Astrocyte of the hippocampus (primary cell): ENCODE measurements at regions not wholly inside any gene's neighbourhood (a gene's known extent, or its start where the extent isn't known, plus 50 kb on each side); places are given as distances from the start of the nearest gene placed in this dataset.

Experiments
- DNase-seq: peaks from one replicate; pipeline ENCODE4 v3.0.0; 2011; ENCODE audit warnings: low read depth, low spot score

DNA sequence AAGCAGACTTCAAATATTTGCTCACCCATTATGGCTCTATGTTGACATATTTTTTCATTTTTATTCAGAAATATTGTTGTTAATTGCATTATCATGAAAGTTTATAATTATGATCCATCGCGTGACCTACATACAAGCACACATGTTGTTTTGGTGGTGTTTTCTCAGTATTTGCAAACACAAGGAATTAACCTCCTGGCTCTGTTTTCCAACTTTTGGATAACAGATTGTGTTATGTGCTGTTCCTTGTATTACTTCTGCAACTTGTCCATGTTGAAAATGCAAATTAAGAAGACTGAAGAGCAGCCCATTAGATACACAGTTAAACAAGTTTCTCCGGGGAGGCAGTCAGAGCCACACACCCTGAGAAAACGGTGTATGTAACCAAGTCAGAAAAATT lies 201.2 kb downstream of the SEC23A start:
- no peak for DNase-seq

DNA sequence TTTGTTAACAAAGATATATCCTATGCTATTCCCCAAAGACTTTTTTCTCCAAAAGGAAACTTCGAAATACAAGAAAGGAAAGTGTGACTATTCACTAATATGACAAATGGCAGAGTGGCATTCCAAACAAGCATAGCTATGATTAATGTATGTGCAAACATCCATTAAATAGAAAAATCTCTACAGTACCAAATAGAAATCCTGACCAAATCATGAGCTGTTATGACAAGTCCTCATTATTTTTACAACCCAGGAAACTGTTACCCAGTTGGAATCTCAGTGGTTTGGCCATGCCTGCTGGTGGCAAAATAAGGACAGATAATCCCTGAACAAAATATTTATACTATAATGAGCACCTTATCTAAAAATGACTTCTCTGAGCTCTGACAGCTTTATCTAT lies 202.1 kb downstream of the SEC23A start:
- DNase-seq, result no peak

DNA sequence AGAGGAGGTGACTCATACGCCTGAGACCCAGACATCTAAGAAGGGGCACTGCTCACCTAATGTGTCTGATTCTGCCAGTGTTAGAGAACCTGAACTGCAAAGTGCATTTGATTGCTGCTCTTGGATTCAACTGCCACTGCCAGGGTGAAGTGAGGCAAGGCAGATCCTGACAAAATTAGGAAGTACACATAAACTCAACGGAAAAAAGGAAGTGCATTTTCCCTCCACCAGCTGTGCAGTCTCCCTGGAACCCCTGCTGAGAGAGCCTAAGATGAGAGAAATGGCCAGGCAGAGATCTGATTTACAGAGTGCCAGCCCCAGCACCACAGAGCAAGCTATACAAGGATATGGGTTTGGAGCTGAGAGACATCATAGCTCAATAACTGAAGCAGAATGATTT lies 215.3 kb downstream of the SEC23A start:
- DNase-seq, result no peak

DNA sequence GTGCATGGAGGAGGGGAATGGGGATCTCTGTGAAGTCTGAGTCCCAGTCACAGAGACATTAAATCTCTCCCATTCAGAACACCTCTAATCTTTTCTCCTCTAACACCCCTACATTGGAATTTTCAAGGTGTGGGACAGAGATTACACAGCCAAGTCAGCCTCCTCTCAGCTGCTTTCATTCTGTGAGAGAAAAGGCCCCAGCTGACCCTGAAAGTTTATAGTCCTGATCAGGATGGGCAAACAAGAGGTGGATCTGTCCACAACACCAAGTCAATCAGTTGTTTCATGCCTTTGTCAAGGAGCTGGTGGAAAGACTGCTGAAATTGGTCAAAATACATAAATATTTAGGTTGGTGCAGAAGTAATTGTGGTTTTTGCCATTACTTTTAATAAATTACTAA lies 218.9 kb downstream of the SEC23A start:
- DNase-seq, result no peak

DNA sequence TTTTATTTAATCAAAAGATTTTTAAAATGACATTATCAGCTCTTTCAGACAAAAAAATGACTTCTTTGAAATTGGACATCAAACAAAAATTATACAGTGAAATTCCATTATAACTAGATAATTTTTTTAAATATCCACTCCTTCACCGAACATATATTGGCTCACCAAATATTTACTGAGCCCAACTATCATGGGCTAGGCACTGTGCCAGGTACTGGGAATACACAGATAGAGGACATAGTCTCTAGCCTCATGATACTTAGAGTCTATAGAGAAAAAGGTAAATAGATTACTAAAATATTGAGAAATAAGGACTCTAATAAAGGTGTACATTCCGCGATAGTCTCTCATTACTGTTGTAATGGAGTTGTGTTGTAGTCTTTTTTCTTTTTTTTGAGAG lies 219.9 kb downstream of the SEC23A start:
- DNase-seq, result no peak

DNA sequence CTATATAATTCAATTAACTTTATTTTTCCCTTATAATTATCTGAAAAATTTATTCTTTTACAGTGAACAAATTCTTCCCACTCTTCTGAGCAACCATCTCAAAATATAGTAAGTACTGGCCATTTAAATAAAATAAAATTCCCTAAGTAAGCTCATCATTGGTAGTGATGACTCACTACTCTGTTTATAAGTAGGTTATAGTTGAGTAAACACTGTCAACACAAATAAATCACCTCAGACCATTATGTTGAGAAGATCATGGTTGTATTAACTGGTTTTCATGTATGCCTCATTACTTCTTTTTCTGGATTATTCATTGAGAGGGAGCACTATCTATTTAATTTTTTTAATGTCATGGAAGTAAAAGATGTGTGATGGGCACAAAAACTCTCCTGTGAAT lies 220.5 kb downstream of the SEC23A start:
- DNase-seq, result no peak

DNA sequence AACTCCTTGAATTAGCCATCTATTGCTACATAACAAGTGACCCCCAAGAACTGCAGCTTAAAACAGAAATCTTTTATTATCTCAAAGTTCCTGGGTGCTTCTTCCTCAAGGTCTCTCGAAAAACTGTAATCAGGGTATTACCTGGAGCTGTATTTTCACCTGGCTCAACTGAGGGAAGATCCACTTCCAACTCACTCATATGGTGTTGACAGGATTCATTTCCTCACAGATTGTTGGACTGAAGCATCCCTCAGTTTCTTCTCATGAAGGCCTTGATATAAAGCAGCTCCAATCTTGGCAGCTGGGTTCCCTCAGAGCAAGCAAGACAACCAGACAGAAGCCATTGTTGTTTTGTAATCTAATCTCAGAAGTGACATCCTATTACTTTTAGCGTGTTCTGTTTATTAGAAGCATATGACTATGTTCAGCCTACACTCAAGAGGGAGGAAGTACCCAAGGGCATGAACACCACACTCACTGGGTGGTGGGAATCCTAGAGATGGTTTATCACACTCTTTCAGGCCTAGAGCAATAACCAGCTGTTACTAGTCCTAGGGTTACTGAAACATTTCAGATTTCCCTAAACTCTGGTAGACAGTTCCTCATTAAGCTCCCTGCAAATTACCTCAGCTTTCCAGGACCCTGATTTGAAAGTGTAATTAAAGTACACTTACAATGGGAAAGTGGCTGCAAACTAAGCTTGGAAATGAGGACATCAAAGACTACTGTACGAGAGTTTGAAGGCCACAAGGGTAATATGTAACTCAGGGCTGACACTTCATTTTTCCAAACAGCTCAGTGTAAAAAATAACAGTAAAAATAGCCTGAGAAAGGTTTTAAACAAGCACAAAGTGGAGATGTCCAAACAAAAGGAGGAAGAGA lies 222.2 kb downstream of the SEC23A start:
- DNase-seq, result no peak

DNA sequence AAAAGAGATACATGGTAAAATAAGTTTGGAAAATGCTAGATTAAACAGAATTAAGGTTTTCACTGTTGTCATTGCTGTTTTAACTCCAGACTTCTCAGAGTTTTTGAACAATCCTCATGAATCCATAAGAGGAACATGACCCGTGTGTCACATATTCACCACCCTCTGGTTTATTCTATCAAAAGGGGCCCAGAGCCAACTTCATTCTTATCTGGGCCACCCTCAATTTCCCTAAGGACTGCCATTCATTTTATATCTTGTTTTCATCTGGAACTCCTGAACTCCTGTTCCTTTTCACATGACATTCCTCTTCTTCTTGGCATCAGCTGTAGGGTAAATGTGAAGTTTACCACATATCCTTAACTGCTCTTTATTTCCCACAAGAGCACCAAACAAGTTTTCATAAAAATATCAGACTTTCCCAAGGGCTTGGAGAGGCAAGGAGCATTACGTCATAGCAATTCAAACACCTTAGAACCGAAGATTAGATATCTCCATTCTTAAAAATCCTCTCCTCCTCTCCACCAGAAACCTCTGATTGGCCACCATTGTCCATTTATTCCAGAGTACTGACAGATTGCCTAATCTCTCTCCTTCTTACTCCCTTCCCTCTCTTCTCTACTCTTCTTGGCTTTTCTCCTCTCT lies 225.2 kb downstream of the SEC23A start:
- DNase-seq, result no peak

DNA sequence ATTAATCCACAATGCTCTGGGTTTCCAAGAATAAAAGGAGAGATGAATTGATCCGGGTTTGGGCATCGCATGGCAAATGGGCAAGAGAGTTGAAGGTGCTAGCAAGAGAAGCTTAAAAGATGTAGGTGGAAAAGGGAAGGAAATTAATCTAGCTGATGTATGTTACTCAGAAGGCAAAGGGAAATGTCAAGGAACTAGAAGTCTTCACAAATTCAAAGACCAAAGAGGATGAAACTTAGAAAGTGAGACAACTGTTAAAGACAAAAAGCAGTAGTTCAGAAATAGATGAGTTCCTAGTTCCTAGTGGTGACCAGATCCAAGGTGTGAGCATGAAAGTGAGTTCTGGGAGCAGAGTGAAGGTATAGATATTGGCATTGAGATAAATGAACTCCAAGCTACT lies 228.3 kb downstream of the SEC23A start:
- no peak for DNase-seq

DNA sequence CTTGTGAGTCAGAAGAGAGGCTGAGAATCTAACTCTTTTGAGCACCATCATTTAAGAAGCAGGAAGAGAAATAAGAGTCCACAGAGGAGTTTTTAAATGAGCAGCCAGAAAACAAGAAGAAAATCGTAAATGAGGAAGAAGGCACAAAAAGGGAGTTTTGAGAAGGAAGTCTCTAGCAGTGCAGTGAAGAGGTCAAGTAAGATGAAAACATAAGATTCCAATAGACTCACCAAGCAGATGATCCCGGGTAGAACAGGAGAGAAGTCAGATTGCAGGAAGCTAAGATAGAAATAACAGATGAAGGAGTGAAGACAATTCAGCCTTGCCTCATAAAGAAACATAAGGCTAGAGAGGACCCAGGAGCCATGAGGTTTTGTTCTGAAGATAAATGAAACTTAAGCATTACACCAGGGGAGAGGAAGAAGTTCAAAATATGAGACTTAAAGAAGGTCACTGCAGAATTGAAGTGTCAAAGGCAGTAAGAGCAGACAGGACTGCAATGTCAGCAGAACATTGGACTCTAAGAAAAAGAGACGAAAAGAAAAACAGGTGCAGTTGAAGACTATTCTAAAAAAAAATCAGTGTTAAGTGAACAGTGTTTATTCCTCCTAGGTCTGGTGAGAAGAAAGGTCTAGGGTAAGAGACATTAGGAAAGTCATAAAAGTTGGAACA lies 229.0 kb downstream of the SEC23A start:
- no peak for DNase-seq

DNA sequence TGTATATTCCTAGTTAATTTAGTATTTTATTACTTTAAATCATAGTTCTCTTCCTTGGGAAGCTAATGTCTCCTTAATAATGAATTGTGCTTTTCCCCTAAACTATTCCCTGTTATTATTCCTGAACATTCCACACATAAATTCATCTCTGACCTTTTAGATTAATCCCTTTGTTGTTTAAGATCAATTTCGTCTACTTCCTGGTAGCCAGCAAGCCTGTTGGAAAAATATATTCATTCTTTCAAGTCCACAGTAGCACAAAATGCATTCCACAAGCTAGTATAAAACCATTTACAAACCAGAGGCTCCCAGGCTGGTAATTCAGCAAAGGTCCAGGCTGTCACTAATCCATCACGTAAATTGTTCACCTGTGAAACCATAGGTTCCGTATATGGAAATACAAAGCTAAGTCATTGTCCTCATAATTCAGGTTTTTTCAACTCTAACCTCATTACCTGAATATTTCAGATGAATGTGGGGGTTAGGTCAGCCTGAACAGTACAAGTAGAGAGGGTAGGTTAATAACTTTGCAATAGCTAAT lies 232.7 kb downstream of the SEC23A start:
- DNase-seq, result peak; percentile 10

DNA sequence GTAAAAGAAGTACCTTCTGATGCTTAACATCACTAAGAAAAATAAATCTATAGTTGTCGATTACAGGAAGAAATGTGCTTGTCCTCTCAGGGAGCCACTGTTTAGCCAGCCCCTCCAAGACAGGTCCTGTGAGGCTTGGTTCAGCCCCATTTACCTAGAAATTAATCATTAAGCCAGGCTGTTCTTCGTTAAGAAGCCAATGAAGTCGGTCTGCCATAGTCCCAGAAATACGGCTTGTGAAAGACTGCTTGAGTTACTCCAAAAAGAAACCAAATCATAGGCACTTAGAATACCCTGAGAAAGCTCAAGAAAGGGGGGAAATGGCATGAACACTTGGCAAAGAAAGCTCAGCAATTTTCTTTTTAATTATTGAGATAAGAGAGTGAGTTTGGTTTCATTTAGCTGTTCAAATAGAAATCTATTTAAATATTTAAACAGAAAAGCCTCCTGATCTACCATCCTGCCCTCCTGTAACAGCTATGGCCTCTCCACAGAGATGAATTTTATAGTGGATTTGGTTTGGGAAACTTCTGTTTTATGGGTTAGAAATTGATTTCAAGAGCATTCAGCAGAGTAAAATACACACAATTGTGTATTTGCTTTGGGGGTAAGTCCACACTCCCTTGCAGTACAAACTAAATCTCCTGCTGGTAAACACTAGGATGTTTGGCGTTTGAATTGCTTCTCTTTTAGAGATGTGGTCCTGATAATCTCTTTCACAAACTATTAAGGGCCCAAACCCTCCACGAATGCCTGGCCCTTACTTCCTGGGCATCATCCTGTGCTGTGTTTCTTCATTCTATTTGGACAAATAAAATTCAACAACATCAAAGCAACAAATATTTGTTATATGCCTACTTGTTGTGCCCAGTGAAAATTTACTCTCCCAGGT lies 234.4 kb downstream of the SEC23A start:
- DNase-seq, result no peak

DNA sequence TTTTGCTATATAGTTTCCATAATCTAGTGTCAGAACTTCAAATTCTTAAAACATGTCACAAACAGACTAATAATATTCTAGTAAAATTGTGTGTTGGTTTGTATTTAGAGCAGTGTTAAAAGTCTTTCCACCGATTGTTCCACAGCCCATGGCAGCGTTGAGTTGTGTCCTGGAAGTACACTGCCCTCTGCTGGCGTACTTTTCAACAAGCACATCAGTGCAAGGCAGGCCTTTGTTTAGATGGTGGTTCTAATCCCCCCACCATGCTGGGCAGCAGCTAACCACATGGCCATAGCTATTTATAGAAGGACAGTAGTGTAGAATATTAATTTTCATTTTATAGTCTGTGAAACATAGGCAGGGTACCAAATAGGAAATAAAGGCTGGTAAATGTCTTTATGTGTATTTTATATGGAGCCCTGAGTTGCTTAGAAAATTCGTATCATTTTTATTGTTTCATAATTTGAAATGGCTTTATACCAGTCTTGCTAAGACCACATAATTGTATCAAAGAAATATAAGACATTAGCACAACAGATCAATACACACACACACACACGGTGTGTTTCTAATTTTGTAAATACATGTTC lies 235.4 kb downstream of the SEC23A start:
- peak; percentile 90 for DNase-seq

DNA sequence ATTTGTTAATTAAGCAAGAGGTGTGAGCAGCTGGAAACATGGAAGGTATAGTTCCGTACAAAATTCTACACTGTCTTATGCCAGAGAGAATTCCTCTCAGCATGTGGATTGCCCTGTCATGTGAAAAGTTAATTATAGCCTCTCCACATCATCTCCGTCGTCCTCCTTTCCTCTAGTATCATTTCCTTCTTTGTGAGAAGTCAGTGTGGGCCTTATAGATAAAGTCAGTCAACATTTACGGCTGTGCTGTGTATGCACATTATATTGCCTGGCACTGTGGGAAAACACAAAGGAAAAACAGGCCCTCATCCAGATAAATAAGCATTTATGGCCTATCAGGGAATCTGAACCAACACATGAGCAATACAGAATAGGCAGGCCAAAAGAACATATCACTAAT lies 236.6 kb downstream of the SEC23A start:
- no peak for DNase-seq

DNA sequence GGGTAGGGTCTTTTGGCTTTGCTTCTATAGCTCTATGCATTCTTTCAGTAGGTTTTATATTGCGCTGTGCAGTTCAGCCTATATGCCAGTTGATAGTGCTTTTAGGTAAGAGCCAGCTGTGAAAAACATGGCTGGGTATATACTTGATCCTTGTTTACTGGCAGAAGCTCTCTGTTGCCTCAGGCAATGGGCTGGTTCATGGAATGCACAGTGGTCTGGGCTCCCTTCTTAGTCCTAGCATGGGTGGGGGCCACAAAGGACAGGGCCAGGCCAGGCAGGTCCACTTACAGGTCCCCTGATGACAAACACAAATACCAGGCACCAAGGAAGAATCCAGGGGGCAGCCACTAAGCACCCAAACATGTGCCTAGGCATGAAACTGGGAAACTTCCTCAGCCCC lies 240.7 kb downstream of the SEC23A start:
- no peak for DNase-seq

DNA sequence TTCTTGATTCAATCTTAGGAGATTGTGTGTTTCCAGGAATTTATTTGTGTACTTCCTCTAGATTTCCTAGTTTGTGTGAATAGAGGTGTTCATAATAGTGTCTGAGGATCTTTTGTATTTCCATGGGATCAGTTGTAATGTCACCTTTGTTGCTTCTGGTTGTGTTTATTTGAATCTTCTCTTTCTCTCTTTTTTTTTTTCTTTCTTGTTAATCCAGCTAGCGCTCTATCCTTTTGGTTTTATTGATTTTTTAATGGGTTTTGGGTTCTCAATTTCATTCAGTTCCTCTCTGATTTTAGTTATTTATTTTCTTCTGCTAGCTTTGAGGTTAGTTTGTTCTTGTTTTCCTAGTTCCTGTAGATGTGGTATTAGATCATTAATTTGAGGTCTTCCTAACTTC lies 242.5 kb downstream of the SEC23A start:
- no peak for DNase-seq

DNA sequence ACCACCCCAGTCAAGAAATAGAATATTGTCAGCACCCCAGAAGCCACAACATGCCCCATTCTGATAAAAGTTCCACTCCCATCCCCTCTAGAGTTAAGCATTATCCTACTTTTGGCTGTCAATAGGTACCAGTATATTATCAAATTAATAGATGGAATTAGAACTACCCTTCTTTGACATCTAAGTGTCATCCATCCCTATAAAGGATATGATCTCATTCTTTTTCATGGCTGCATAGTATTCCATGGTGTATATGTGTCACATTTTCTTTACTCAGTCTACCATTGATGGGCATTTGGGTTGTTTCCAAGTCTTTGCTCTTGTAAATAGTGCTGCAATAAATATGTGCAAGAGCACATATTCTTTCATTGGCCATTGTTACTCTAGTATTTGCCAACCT lies 246.2 kb downstream of the SEC23A start:
- DNase-seq, result no peak

DNA sequence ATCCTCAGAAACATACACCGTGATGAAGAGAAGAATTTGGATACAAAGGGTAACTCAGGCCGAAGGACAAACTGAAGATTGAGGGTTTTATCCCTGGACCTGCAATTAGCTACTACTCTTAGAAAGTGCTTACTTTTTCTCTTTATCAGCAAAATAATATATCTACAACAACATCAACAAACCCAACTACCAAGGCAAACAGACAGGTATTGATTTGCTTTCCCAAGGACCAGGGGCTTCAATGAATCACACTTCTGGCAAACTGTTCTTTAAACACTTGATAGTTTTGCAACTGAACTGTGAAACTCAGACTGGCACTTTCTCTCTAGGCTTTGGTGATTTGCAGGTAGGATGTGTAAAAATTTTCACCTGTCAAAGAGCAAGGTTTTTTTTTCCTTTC lies 247.5 kb downstream of the SEC23A start:
- no peak for DNase-seq

DNA sequence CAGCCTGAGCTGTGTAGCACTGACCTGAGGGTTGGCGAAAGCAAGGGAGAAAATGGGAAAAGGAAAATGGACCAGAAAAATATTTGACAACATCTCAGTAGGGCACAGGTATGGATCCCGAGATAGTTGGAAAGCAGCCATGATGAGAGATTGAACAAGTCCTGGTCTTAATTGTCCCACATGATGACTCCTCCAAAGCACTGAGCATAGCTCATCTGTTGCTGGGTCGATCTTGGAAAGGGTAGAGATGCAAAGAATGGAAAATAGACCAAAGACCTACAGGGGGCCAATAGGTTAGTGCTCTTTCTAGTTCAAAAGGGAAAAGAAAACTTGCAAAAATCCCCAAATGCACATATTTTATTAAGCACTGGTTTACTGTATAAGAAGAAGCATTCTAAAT lies 251.9 kb downstream of the SEC23A start:
- DNase-seq, result no peak

DNA sequence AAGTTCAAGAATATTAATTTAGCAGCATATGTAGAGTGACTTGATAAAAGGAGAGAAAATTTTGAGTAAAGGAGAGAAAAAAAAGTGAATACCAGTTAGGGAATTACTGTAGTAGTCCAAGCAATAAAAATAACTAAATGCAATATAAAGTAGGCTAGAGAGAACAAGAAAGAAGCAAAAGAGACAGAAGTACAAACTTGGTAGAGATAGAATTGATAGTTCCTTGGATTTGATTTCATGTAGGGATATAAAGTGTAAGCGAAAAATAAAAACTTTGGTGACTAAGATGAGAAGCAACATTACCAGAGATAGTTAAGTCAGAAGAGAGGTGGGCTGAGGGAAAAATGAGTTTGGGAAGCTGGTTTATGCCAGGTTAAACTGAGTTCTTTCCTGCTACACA lies 252.4 kb downstream of the SEC23A start:
- no peak for DNase-seq
